ENCODE measurements at regions not wholly inside any gene's neighbourhood (a gene's known extent, or its start where the extent isn't known, plus 50 kb on each side); places are given as distances from the start of the nearest gene placed in this dataset.
"Not testable (repeated sequence)": the region's sequence is repeated elsewhere in the genome, so short reads cannot be mapped to it uniquely, and the experiment has no call there.

DNA sequence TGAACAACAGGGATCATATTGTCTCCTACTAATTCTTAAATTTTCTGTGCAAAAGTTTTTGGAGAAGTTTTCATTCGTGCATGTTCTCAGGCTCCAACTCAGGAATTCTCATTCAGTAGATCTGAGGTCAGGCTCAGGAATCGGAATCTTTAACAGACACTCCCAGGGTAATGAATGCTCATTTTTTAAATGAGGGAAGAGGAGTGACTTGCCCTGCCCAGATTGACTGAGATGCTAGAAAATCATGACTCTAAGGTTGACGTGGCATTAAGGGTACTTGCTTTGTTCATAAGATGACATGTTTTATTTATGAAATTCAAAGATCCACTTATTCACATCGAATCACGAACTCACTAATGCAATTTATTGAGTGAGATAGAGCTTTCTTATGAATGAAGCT is 196.6 kb upstream of the NPVF start:
- H3K4me3 ChIP-seq (ENCODE audit: low read length), result no peak overlapping the region
- no peak for DNase-seq (ENCODE audit: low read depth, low spot score)

DNA sequence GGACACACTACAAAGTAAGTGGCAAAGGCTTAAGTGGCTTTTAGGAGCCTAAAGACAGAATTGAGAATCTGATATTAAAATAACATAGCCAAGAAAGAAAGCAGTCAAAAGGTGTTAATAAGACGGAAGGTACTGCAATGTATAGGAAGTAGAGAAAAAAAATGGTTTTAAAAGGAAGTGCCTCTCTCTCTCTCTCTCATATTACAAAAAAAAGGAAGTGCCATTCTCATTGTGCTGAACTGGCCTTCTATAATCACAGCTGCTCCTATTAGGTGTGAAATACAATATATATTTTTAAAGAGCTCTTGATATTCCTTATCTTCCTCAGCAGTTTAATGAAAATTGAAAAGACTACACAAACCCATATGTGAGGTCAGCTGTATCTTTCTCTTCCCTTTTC is 199.4 kb upstream of the NPVF start:
- no peak overlapping the region for H3K4me3 ChIP-seq (ENCODE audit: low read length)
- no peak for DNase-seq (ENCODE audit: low read depth, low spot score)

GRCh38 chr7:25429731-25430130 is 201.4 kb upstream of the NPVF start:
- no peak for DNase-seq (ENCODE audit: low read depth, low spot score)
- H3K4me3 ChIP-seq (ENCODE audit: low read length), result no peak overlapping the region

DNA sequence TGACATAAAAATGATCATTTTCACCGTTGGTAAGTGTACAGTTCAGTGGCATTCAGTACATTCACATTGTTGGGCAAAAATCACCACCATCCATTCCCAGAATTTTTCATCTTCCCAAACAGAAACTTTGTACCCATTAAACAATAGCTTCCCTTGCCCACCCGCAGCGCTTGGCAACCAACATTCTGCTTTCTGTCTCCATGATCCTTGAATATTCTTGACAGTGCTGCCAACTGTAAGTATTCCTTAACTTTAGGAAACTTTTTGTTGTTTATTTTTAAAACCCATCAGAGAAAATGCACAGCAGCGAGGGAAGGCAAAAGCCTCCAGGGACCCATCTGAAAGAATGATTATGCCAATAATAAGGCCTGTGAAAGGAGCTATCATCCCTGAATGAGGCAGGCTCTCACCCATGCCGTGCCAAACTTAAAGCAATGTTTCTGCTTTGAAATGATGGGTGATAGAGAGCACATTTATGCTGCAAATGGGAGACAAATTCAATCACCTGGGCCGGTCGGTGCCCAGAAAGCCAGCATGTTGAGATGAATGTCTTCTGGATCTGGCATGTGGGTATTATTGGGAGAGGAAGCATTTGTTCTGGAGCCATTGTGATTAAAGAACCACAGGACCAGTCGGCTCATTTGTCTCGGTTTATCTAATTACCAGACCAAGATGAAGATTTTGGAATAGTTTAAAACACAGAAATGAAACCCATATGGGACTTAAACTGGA is 202.1 kb upstream of the NPVF start:
- no peak overlapping the region for H3K4me3 ChIP-seq (ENCODE audit: low read length)
- DNase-seq (ENCODE audit: low read depth, low spot score), result no peak

DNA sequence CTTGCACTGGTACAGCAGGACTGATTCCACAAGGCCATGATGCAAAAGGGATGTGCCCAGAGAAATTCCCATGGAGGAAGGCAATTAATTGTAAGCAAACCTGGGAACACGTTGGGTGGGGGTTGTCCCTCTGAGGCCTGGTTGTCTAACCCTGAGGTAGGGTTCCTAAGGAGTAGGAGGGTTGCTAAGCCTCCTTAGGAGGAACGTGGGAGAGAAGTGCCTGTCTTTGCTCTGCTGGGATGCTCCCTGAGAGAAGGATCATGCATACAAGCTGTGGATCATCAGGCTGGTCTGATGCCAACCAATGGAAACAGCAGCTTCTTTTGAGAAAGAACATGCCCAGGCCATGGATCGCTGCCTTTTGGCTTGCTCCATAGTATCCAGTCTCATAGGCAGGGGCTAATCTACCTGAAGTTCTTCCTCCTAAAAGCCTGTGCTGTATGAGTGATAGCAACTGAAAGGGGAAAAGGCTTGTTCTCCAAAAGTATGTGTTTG is 203.7 kb upstream of the NPVF start:
- H3K4me3 ChIP-seq (ENCODE audit: low read length), result no peak overlapping the region
- no peak for DNase-seq (ENCODE audit: low read depth, low spot score)

DNA sequence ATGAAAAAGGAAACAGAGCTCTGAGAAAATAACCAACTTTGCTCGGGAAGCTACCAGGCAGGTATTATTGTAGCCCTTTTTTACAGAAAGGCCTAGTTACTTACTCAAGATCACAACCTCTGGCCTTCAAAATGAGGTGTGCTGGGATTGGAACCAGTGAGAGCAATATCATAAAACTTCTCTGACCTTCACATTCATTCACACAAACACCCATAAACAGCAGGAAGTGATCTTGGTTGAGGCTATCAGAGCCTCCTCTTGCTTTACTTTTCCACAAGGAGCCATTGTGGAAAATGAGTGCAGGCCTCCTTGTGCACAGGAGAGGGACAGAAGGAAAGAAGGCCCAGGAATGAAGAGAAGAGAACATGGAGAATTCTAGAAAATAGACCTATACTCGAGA is 204.5 kb upstream of the NPVF start:
- no peak for DNase-seq (ENCODE audit: low read depth, low spot score)
- H3K4me3 ChIP-seq (ENCODE audit: low read length), result no peak overlapping the region

- no peak for DNase-seq (ENCODE audit: low read depth, low spot score)
- H3K4me3 ChIP-seq (ENCODE audit: low read length), result no peak overlapping the region
Observed at GRCh38 chr7:25436413-25436812, 208.1 kb upstream of the NPVF start.

- no peak overlapping the region for H3K4me3 ChIP-seq (ENCODE audit: low read length)
- DNase-seq (ENCODE audit: low read depth, low spot score), result no peak
Observed at GRCh38 chr7:25437308-25437707, 209.0 kb upstream of the NPVF start.

DNA sequence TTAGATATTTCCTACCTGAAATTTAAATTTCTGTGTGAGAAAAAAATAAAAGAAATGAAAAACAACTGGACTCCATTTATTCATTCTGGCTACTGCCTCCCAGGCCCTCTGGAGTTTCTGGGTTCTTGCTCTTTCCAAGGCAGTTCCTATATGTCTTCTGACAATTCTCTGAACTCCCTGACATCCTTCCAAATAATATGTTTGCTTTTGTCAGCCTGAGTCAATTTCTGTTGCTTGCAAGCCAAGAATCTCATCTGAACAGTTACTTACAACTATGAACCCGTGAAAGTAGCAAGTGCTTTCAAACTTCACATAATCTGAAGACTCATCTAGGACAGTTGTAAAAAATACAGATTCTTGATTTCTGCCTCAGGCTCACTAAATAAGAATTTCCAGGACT is 216.7 kb upstream of the NPVF start:
- no peak overlapping the region for H3K4me3 ChIP-seq (ENCODE audit: low read length)
- no peak for DNase-seq (ENCODE audit: low read depth, low spot score)

DNA sequence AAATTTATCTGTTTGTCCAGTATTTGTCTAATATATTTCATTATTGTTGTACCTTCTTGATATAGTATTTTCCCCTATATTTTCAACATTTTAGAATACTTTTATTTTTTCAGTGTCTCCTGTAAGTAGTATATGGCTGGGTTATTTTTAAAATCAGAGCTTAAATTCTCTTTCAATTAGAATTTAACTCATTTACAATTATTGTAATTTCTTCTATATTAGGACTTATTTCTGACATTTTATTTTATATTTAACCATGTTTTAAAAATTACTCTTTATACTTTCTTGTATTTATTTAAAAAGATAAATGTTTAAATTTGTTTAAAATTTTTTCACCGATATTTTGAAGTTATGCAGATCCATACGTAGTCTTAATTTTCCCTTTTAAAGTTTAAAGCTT is 220.0 kb upstream of the NPVF start:
- no peak overlapping the region for H3K4me3 ChIP-seq (ENCODE audit: low read length)
- DNase-seq (ENCODE audit: low read depth, low spot score), result no peak

DNA sequence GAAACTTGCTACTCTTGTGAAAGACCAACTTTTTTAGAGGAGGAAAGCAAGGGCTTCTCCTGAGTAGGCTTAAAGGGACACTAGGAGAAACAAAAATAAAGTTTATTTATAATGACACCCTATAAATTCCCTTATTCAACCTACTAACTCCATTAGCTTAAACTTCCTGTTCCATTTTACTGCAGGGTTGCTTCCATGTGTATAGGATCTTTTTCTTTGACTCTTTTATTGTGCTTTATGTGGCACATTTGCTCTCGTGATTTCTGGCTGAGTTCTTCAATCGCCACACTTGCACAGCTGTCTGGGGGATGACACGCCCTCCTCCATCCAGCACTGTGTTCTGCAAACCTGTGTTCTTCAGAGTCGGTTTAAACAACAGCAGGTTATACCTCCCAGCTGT is 225.7 kb upstream of the NPVF start:
- no peak overlapping the region for H3K4me3 ChIP-seq (ENCODE audit: low read length)
- DNase-seq (ENCODE audit: low read depth, low spot score), result no peak

- no peak for DNase-seq (ENCODE audit: low read depth, low spot score)
- H3K4me3 ChIP-seq (ENCODE audit: low read length), result no peak overlapping the region
Observed at GRCh38 chr7:25454562-25455041, 226.3 kb upstream of the NPVF start.

GRCh38 chr7:25455683-25456251 is 227.5 kb upstream of the NPVF start:
- no peak overlapping the region for H3K4me3 ChIP-seq (ENCODE audit: low read length)
- DNase-seq (ENCODE audit: low read depth, low spot score), result no peak

DNA sequence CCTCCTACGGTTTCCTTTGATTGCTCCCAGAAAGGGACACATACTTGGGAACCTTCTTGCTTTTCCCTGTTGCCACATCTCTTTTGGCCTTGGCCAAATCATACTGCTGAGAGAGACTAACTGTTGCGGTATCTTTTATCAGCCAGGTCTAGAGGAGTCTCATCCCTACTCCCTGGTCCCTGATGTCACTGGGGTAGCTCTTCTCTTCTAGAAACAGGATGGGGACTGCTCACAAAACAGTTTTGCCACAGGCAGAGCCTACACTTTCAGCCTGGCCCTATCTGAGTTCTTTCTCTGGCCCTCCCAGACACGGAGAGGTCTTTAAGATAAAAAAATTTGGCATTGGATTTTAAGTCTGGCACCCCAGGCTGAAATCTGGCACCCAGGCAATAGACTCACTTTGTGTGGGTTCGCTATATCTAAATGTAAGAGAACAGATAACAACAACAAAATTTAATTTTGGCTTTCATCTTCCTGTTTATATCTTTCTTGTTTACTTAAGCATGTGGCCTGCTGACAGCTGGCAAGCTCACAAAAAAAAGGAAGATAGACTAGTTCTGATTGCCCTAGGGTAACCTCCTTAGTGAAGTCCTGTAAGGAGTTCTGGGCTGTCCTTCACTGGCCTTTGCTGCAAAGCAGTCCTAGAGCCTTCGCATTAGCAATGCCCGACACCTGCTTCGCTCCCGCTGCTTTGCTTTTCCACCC is 228.3 kb upstream of the NPVF start:
- no peak for DNase-seq (ENCODE audit: low read depth, low spot score)

DNA sequence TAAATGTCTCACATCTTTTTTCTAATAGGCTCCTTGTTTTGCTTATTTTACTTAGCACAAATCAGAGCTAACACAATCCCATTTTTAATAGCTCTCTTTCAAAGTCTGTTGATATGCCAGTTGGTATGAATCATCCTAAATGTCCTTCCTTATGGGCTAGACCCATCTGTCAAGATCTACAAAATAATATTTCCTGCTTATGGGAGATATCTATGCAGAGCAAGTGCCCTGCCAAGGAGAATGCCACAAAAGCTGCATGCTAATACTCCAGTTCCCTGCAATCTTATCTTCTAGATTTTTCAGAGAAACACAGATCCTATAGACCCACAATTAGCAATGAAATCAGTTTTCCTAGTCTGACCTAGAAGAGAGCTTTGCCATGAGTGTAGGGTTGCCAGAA is 230.8 kb upstream of the NPVF start:
- H3K4me3 ChIP-seq (ENCODE audit: low read length), result no peak overlapping the region
- DNase-seq (ENCODE audit: low read depth, low spot score), result no peak

More for the DNA sequence above, 228.3 kb upstream of the NPVF start:
- no peak overlapping the region for H3K4me3 ChIP-seq (ENCODE audit: low read length)

- H3K4me3 ChIP-seq (ENCODE audit: low read length), result no peak overlapping the region
- no peak for DNase-seq (ENCODE audit: low read depth, low spot score)
Observed at GRCh38 chr7:25460433-25460832, 232.1 kb upstream of the NPVF start.

- no peak for DNase-seq (ENCODE audit: low read depth, low spot score)
- no peak overlapping the region for H3K4me3 ChIP-seq (ENCODE audit: low read length)
Observed at GRCh38 chr7:25469669-25470068, 241.4 kb upstream of the NPVF start.

GRCh38 chr7:25476863-25477499 is 248.7 kb upstream of the NPVF start:
- DNase-seq (ENCODE audit: low read depth, low spot score), result no peak
- no peak overlapping the region for H3K4me3 ChIP-seq (ENCODE audit: low read length)

DNA sequence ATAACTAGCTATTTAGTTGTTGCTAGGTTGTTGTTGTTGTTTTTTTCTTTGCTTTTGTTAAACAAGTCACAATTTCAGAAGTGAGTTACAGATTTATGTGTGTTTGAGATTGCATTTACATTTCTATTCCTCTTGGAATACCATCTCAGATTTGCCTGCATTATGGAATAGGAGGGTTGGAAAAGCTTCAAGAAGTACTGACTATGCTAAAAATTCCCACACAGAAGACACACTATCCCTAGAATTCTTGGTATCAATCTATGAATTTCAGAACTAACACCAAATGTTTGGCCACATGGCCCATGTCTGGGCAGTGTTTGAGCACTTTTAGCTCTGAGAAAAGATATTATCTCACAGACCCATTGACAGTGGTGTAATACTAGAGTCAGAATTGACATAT is 249.9 kb upstream of the NPVF start:
- DNase-seq (ENCODE audit: low read depth, low spot score), result not testable (repeated sequence)

GRCh38 chr7:25478925-25479324 is 250.6 kb upstream of the NPVF start:
- DNase-seq (ENCODE audit: low read depth, low spot score), result no peak
- no peak overlapping the region for H3K4me3 ChIP-seq (ENCODE audit: low read length)

More for the DNA sequence above, 249.9 kb upstream of the NPVF start:
- not testable (repeated sequence) for H3K4me3 ChIP-seq (ENCODE audit: low read length)
